LNCaP clone FGC (cell line): ENCODE measurements at regions not wholly inside any gene's neighbourhood (a gene's known extent, or its start where the extent isn't known, plus 50 kb on each side); places are given as distances from the start of the nearest gene placed in this dataset.

Source experiments
- DNase-seq: peaks from one replicate; pipeline ENCODE4 v3.0.0-alpha.2; 2011; ENCODE audit warnings: low read depth
- H3K4me3 ChIP-seq: 2 replicates; pipeline ENCODE4 v1.5.1; 2011; ENCODE audit warnings: mild to moderate bottlenecking, low read depth, low read length, control low read depth
- CTCF ChIP-seq: IDR thresholded peaks from 2 replicates; pipeline ENCODE4 v1.5.1; 2012; ENCODE audit warnings: mild to moderate bottlenecking; ENCODE audit not compliant: control insufficient read depth, insufficient read depth; ENCODE audit errors: extremely low read depth

- DNase-seq: peak; percentile 38
- TF ChIP-seq CTCF: no peak
- H3K4me3 ChIP-seq: no peak overlapping the region
Measured at GRCh38 chr21:17921579-17922530, 102.7 kb upstream of the C21orf91 start.

- no peak for TF ChIP-seq CTCF
- no peak overlapping the region for H3K4me3 ChIP-seq
- DNase-seq: no peak
Measured at GRCh38 chr21:17915976-17916375, 96.8 kb upstream of the C21orf91 start.

DNA sequence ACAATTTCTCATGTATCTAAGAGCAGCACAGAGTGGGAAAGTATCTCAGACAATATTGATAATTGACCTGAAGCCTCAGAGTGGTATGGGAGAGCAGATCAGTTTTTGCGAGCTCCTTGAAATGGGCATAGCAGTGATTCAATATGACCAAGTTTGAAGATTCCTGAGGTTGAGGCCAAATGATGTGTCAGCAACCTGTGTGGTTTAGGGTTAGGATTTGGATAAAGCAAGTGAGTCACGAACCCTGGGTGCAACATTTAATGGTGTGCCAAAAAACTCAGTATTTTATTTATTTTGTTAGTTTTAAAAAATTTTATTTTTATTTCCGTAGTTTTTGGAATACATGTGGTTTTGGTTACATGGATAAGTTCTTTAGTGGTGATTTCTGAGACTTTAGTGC is 92.5 kb upstream of the C21orf91 start:
- no peak for TF ChIP-seq CTCF
- H3K4me3 ChIP-seq: no peak overlapping the region
- no peak for DNase-seq

DNA sequence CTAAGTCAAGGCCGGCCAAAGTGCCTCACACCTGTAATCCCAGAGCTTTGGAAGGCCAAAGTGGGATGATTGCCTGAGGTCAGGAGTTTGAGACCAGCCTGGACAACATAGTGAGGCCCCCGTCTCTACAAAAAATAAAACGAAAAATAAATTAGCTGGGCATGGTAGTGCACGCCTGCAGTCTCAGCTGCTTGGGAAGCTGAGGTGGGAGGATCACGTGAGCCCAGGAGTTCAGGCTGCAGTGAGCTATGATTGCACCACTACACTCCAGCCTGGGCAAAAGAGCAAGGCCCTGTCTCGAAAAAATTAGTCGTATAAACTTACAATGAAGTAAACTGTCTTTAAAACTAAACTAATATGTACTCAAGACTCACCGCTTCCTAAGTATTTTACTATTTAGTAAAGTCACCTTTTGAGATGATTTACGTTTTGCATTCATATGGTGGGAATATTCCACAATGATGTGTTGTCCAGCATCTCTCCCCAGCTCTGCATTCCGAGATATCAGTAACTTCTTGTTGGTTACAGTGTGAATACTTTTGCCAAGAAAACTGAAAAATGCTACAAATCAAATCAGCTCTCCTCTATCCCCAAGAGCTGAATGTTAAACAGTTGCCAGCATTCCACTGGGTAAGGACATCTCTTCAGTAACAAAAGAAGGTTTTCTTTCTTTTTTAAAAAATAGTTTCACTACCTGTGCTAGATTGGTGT is 84.9 kb upstream of the C21orf91 start:
- TF ChIP-seq CTCF: no peak
- no peak overlapping the region for H3K4me3 ChIP-seq
- no peak for DNase-seq

- TF ChIP-seq CTCF: peak; percentile 18; the same call in 1 of the 2 replicates
- H3K4me3 ChIP-seq: no peak overlapping the region
- DNase-seq: peak; percentile 8
Measured at GRCh38 chr21:17903029-17903806, 84.1 kb upstream of the C21orf91 start.

DNA sequence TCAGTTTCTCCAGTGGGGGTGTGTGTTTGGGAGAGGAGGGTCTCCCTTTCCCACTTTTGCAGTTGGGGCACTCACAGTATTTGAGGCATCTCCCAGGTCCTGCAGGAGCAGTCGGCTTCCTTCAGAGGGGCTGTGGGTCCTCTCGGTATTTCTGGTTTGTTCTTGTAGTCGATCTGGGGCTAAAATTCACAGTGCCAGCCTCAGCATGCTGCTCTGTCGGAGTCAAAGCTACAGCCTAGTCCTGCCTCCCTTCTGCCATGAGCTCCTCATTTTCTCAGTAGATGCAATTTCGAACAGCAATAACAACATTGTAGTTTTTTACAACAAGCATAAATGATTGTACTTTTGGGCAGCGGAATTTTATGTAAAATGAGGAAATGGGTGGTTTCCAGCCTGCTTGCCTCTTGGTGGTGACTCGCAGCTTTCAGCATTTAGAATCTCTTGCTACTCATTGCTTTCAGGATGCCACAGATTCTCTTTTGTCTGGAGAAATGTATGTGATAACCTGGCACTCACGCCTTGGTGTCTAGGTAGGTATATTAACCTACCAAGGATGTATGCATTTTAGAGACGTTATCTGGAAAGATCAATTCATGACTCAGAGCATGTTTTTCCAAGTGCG is 82.4 kb upstream of the C21orf91 start:
- no peak overlapping the region for H3K4me3 ChIP-seq
- no peak for DNase-seq
- TF ChIP-seq CTCF: no peak
